ENCODE measurements at regions not wholly inside any gene's neighbourhood (a gene's known extent, or its start where the extent isn't known, plus 50 kb on each side); places are given as distances from the start of the nearest gene placed in this dataset.
A peak's percentile ranks its signal among the peaks of the same experiment; 100 is the strongest.

GRCh38 chr1:25055324-25055780, 125.3 kb upstream of the RUNX3 start:
- no peak for DNase-seq

GRCh38 chr1:25054526-25055323, 124.6 kb upstream of the RUNX3 start:
- no peak for DNase-seq

- DNase-seq = no peak
Measured at GRCh38 chr1:25053576-25054250, 123.6 kb upstream of the RUNX3 start.

- DNase-seq = no peak
Measured at GRCh38 chr1:25051906-25052305, 121.8 kb upstream of the RUNX3 start.

- DNase-seq = no peak
Measured at GRCh38 chr1:25051504-25051903, 121.4 kb upstream of the RUNX3 start.

GRCh38 chr1:25050165-25050564, 120.1 kb upstream of the RUNX3 start:
- DNase-seq = no peak

GRCh38 chr1:25049190-25049589, 119.1 kb upstream of the RUNX3 start:
- no peak for DNase-seq

GRCh38 chr1:25048728-25049127, 118.7 kb upstream of the RUNX3 start:
- DNase-seq = no peak

- DNase-seq = no peak
Measured at GRCh38 chr1:25047506-25048240, 117.6 kb upstream of the RUNX3 start.

- no peak for DNase-seq
Measured at GRCh38 chr1:25046194-25046532, 116.1 kb upstream of the RUNX3 start.

- no peak for DNase-seq
Measured at GRCh38 chr1:25045480-25046193, 115.6 kb upstream of the RUNX3 start.

GRCh38 chr1:25043228-25043580, 113.1 kb upstream of the RUNX3 start:
- no peak for DNase-seq

- DNase-seq = no peak
Measured at GRCh38 chr1:25042331-25043227, 112.5 kb upstream of the RUNX3 start.

- no peak for DNase-seq
Measured at GRCh38 chr1:25041916-25042315, 111.8 kb upstream of the RUNX3 start.

- DNase-seq = no peak
Measured at GRCh38 chr1:25040122-25040685, 110.1 kb upstream of the RUNX3 start.

GRCh38 chr1:25039229-25039628, 109.2 kb upstream of the RUNX3 start:
- DNase-seq = no peak

GRCh38 chr1:25038699-25039098, 108.6 kb upstream of the RUNX3 start:
- no peak for DNase-seq

GRCh38 chr1:25037174-25038074, 107.3 kb upstream of the RUNX3 start:
- DNase-seq = peak; percentile 60

GRCh38 chr1:25036117-25036546, 106.1 kb upstream of the RUNX3 start:
- DNase-seq = no peak

GRCh38 chr1:25035523-25036116, 105.5 kb upstream of the RUNX3 start:
- DNase-seq = no peak
